Activated CD4-positive, alpha-beta T cell treated with anti-CD3 and anti-CD28 coated beads, Interleukin-2, amount 50 U/mL, for 24 hours (primary cell): ENCODE measurements at regions not wholly inside any gene's neighbourhood (a gene's known extent, or its start where the extent isn't known, plus 50 kb on each side); places are given as distances from the start of the nearest gene placed in this dataset.

Source experiments
- DNase-seq, 2 donors: peaks; one replicate each; pipeline ENCODE4 v3.0.0-alpha.2; 2020; ENCODE audit warnings: low read depth in 1 of 2, low spot score in 1 of 2

- no peak for DNase-seq
Measured at GRCh38 chr4:152269448-152270191, 266.3 kb downstream of the FBXW7 start.

GRCh38 chr4:152267811-152268210, 268.1 kb downstream of the FBXW7 start:
- no peak for DNase-seq

GRCh38 chr4:152266831-152267480, 268.9 kb downstream of the FBXW7 start:
- no peak for DNase-seq

GRCh38 chr4:152265149-152265621, 270.7 kb downstream of the FBXW7 start:
- no peak for DNase-seq

GRCh38 chr4:152264106-152264505, 271.8 kb downstream of the FBXW7 start:
- DNase-seq = no peak

- DNase-seq = no peak
Measured at GRCh38 chr4:152259866-152260265, 276.0 kb downstream of the FBXW7 start.

- no peak for DNase-seq
Measured at GRCh38 chr4:152258804-152259708, 276.8 kb downstream of the FBXW7 start.

- DNase-seq = no peak
Measured at GRCh38 chr4:152258391-152258790, 277.5 kb downstream of the FBXW7 start.

GRCh38 chr4:152257601-152258066, 278.3 kb downstream of the FBXW7 start:
- DNase-seq = no peak

- no peak for DNase-seq
Measured at GRCh38 chr4:152256996-152257395, 278.9 kb downstream of the FBXW7 start.

- DNase-seq = peak in 1 of 2 donors; percentile 51
Measured at GRCh38 chr4:152255437-152255836, 280.5 kb downstream of the FBXW7 start.

GRCh38 chr4:152248347-152248746, 287.5 kb downstream of the FBXW7 start:
- DNase-seq = no peak

- DNase-seq = no peak
Measured at GRCh38 chr4:152247271-152247975, 288.5 kb downstream of the FBXW7 start.

- no peak for DNase-seq
Measured at GRCh38 chr4:152246659-152247058, 289.2 kb downstream of the FBXW7 start.

- DNase-seq = no peak
Measured at GRCh38 chr4:152245680-152246079, 290.2 kb downstream of the FBXW7 start.

- no peak for DNase-seq
Measured at GRCh38 chr4:152244659-152245058, 291.2 kb downstream of the FBXW7 start.

- DNase-seq = no peak
Measured at GRCh38 chr4:152243896-152244595, 291.8 kb downstream of the FBXW7 start.

- no peak for DNase-seq
Measured at GRCh38 chr4:152243206-152243605, 292.7 kb downstream of the FBXW7 start.

GRCh38 chr4:152240232-152240631, 295.7 kb downstream of the FBXW7 start:
- no peak for DNase-seq

GRCh38 chr4:152239216-152239615, 296.7 kb downstream of the FBXW7 start:
- DNase-seq = no peak
